ENCODE measurements at regions not wholly inside any gene's neighbourhood (a gene's known extent, or its start where the extent isn't known, plus 50 kb on each side); places are given as distances from the start of the nearest gene placed in this dataset.

DNA sequence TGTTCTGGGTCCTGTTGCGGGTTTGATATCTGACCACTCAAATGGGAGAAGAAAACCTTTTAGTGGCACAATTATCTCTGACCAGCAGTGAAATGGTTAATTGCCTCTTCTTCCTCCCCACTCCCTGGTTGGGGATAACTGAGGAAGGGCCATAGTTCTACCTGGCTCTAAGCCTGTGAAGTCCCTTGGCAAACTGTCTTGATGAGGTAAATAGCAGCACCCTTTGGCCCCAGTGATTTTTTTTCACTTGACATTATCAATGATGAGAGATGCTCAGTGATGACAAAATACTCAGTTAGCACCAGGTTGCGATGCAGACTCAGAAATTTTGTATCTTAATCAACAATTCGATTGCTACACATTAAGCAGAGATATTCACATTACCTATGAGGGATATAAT, 515.7 kb downstream of the PSAT1 start:
- Histone ChIP-seq H3K27me3 (ENCODE audit: control insufficient read depth, insufficient read depth, low read length, poor library complexity, severe bottlenecking) (no peaks in the 10 kb centered on the region), H3K36me3 (ENCODE audit: control insufficient read depth, insufficient read depth, low read length) (no peaks in the 10 kb centered on the region), H3K4me1 (ENCODE audit: control insufficient read depth, insufficient read depth, low read length) (peaks cover 14% of the 10 kb centered on the region), H3K27ac (ENCODE audit: insufficient read depth, low read depth, low read length, poor library complexity, severe bottlenecking) (no peak overlapping the region), H3K9me3 (ENCODE audit: control insufficient read depth, low read length) (no peaks in the 10 kb centered on the region), H3K4me3 (ENCODE audit: insufficient read depth, low read depth, low read length) (no peak overlapping the region)
- WGBS, 2 experiments = 94 to 97% methylated on average over 3 of the region's 3 CpGs

DNA sequence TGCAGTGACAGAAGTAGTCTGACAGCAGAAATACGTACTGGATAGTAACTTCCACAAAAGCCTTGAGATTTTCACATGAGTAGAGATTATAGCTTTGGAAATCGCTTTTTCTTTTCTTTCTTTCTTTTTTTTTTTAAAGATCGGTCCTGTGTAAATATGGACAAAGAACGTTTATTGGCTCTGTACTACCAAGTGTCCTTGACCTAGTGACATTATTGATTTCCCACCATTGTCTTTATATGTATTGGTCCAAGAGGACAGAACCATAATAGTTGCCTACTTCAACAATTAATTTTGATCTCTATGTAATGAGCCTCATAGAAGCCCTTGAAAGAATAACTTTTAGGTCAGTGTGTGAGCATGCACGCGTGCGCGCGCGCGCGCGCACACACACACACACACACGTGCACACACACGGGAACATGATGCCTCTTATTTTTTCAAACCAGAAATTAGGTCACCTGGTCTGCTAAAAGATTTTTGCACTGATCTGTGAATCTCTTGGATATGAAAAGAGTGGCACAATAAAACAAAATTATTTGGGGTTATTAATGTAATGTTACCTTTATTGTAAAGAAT, 516.8 kb downstream of the PSAT1 start:
- Histone ChIP-seq H3K4me3 (ENCODE audit: insufficient read depth, low read depth, low read length) (no peak overlapping the region), H3K27me3 (ENCODE audit: control insufficient read depth, insufficient read depth, low read length, poor library complexity, severe bottlenecking) (no peaks in the 10 kb centered on the region), H3K27ac (ENCODE audit: insufficient read depth, low read depth, low read length, poor library complexity, severe bottlenecking) (no peak overlapping the region), H3K36me3 (ENCODE audit: control insufficient read depth, insufficient read depth, low read length) (no peaks in the 10 kb centered on the region), H3K9me3 (ENCODE audit: control insufficient read depth, low read length) (no peaks in the 10 kb centered on the region), H3K4me1 (ENCODE audit: control insufficient read depth, insufficient read depth, low read length) (peaks cover 14% of the 10 kb centered on the region)
- WGBS, 2 experiments = 86 to 94% methylated on average over 14 to 15 of the region's 15 CpGs

DNA sequence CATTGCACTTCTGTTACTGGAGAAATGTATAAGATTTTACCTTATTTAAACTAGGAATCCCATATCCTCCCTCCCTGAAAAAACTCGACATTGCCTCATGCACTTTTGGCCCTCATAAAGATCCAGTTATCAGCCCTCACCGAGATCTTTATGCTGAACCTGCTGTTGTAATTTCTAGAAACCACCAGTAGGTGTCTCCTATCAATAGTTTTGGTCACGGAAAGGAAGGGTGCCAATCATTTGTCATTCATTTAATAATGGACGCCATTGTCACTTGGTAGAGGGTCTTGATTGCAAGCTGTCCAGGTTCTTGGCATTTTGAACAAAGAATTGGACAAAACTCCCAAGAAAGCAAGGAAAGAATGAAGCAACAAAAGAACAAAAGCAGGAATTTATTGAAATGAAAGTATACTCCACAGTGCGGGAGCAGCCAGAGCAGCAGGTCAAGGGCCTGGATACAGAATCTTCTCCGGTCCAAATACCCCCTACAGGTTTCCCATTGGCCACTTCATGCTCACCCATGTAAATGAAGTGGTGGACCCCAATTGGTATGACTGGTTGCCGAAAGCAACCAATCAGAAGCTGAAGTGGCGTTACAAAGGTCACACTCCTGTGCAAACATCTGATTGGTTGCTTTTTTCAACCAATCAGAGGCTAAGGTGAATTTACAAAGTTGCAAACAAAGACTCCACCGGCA, 524.3 kb downstream of the PSAT1 start:
- Histone ChIP-seq H3K36me3 (ENCODE audit: control insufficient read depth, insufficient read depth, low read length) (no peaks in the 10 kb centered on the region), H3K4me3 (ENCODE audit: insufficient read depth, low read depth, low read length) (no peak overlapping the region), H3K4me1 (ENCODE audit: control insufficient read depth, insufficient read depth, low read length) (no peaks in the 10 kb centered on the region), H3K9me3 (ENCODE audit: control insufficient read depth, low read length) (no peaks in the 10 kb centered on the region), H3K27me3 (ENCODE audit: control insufficient read depth, insufficient read depth, low read length, poor library complexity, severe bottlenecking) (no peaks in the 10 kb centered on the region), H3K27ac (ENCODE audit: insufficient read depth, low read depth, low read length, poor library complexity, severe bottlenecking) (no peak overlapping the region)
- WGBS, 2 experiments = 66 to 68% methylated on average over 9 of the region's 9 CpGs

DNA sequence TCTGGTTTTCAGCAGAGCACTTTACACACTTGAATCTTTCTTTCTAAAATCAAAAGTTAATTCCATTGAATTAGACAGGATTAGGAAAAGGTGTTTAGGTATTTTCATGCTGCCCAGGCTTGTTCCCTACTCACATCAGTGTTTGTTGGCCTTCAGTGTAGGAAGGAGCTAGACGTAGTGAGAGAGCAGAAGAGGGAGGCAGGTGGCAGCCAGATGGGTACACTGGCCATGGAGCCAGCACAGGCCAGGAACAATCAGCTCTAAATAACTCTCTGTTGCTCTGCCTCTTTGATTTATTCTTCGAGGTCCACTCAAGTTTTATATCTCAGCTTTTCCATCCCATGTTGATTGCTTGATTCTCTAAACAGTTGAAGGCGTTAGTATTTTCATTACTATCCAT, 529.6 kb downstream of the PSAT1 start:
- Histone ChIP-seq H3K4me3 (ENCODE audit: insufficient read depth, low read depth, low read length) (no peak overlapping the region), H3K36me3 (ENCODE audit: control insufficient read depth, insufficient read depth, low read length) (no peaks in the 10 kb centered on the region), H3K9me3 (ENCODE audit: control insufficient read depth, low read length) (no peaks in the 10 kb centered on the region), H3K27ac (ENCODE audit: insufficient read depth, low read depth, low read length, poor library complexity, severe bottlenecking) (no peak overlapping the region), H3K27me3 (ENCODE audit: control insufficient read depth, insufficient read depth, low read length, poor library complexity, severe bottlenecking) (no peaks in the 10 kb centered on the region), H3K4me1 (ENCODE audit: control insufficient read depth, insufficient read depth, low read length) (no peaks in the 10 kb centered on the region)
- 86 to 92% methylated on average over 2 to 3 of the region's 3 CpGs for WGBS, 2 experiments

DNA sequence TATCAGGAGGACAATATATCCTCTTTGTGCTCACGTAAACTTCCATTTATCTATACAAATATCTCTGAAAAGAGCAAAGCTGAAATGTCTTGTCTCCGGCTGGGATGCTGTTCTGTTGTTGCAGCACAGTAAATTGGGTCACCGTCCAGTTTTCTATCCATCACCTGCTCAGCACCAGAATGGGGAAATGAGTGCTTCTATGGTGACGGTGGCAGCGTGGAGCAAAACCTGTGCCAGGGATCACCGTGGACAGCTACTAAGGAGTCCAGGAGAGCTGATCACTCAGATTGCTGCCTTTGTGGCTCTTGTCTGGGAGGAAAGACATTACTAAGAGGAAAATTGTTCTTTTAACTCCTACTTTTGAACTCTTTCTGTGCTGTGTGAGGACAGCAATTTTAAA, 531.6 kb downstream of the PSAT1 start:
- Histone ChIP-seq H3K36me3 (ENCODE audit: control insufficient read depth, insufficient read depth, low read length) (no peaks in the 10 kb centered on the region), H3K27me3 (ENCODE audit: control insufficient read depth, insufficient read depth, low read length, poor library complexity, severe bottlenecking) (no peaks in the 10 kb centered on the region), H3K27ac (ENCODE audit: insufficient read depth, low read depth, low read length, poor library complexity, severe bottlenecking) (no peak overlapping the region), H3K9me3 (ENCODE audit: control insufficient read depth, low read length) (no peaks in the 10 kb centered on the region), H3K4me3 (ENCODE audit: insufficient read depth, low read depth, low read length) (no peak overlapping the region), H3K4me1 (ENCODE audit: control insufficient read depth, insufficient read depth, low read length) (no peaks in the 10 kb centered on the region)
- WGBS, 2 experiments = 91 to 93% methylated on average over 6 of the region's 6 CpGs

DNA sequence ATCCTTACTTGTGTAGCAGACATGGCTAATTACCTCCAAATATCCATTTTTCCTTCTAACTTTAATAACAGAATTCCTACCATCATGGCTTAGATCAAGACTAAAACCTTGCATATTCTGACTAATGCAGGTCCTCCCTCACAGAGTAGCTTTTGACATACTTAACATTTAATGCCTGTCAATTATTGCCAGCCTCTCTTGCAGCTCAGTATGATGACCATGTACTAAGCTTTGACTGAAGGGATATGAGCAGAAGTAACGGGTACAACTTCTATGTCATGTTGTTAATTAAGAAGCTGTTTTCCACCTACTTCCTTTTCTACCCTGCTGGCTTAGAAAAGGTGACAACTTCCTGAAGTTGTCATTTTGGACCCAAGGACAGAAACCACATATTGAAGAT, 533.4 kb downstream of the PSAT1 start:
- H3K9me3 ChIP-seq (ENCODE audit: control insufficient read depth, low read length) = no peaks in the 10 kb centered on the region
- no peaks in the 10 kb centered on the region for H3K4me1 ChIP-seq (ENCODE audit: control insufficient read depth, insufficient read depth, low read length)
- H3K36me3 ChIP-seq (ENCODE audit: control insufficient read depth, insufficient read depth, low read length) = no peaks in the 10 kb centered on the region
- WGBS, 2 experiments = 100% methylated on average over 1 of the region's 1 CpG
- no peak overlapping the region for H3K27ac ChIP-seq (ENCODE audit: insufficient read depth, low read depth, low read length, poor library complexity, severe bottlenecking)
- no peaks in the 10 kb centered on the region for H3K27me3 ChIP-seq (ENCODE audit: control insufficient read depth, insufficient read depth, low read length, poor library complexity, severe bottlenecking)
- H3K4me3 ChIP-seq (ENCODE audit: insufficient read depth, low read depth, low read length) = no peak overlapping the region

DNA sequence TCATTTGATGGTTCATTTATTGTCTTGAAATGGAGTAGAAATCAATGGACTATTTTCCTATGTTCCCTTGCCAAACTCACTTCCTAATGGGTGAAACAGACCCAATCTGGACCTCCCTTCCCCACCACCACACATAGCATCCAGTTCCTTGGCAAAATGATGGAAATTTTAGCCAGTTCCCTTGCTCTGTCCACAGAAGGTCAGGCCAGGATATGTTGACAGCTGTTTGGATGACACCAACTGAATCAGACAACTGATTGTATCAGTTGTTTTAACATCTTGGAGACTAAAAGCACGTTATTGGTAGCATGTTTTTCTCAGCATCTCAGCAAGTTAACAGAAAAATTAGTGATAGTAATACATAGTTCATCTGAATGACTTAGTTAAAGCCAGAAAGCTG, 534.8 kb downstream of the PSAT1 start:
- Histone ChIP-seq H3K4me3 (ENCODE audit: insufficient read depth, low read depth, low read length) (no peak overlapping the region), H3K36me3 (ENCODE audit: control insufficient read depth, insufficient read depth, low read length) (no peaks in the 10 kb centered on the region), H3K9me3 (ENCODE audit: control insufficient read depth, low read length) (no peaks in the 10 kb centered on the region), H3K27me3 (ENCODE audit: control insufficient read depth, insufficient read depth, low read length, poor library complexity, severe bottlenecking) (no peaks in the 10 kb centered on the region), H3K4me1 (ENCODE audit: control insufficient read depth, insufficient read depth, low read length) (no peaks in the 10 kb centered on the region), H3K27ac (ENCODE audit: insufficient read depth, low read depth, low read length, poor library complexity, severe bottlenecking) (no peak overlapping the region)
- 50% methylated on average over 1 of the region's 1 CpG; no CpG with 5 or more reads in 1 of the 2 experiments for WGBS, 2 experiments

DNA sequence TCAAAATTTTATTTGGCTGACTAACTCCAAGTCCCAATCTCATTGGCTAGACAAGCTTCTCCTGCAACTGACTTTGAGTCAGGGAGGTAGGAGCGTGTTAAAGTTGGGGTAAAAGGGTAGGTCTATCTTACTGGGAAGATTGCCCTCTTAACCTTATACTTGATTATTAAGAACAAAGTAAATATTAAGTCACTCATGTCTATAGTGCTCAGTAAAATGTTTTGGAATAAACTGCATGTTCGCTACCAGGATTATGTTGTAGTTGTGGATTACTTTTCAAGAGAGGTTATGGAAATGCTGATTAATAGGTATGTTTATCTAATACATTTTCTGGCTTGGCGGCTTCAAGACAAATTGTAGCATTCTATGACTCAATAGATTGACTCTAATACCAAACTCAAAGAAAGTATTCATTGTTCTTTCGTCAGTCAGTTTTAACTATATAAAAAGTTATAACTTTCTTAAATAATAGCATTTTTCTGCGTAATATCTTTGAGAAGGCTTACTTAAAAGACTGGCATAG, 539.1 kb downstream of the PSAT1 start:
- Histone ChIP-seq H3K9me3 (ENCODE audit: control insufficient read depth, low read length) (no peaks in the 10 kb centered on the region), H3K36me3 (ENCODE audit: control insufficient read depth, insufficient read depth, low read length) (no peaks in the 10 kb centered on the region), H3K4me3 (ENCODE audit: insufficient read depth, low read depth, low read length) (no peak overlapping the region), H3K27me3 (ENCODE audit: control insufficient read depth, insufficient read depth, low read length, poor library complexity, severe bottlenecking) (no peaks in the 10 kb centered on the region), H3K27ac (ENCODE audit: insufficient read depth, low read depth, low read length, poor library complexity, severe bottlenecking) (no peak overlapping the region), H3K4me1 (ENCODE audit: control insufficient read depth, insufficient read depth, low read length) (no peaks in the 10 kb centered on the region)
- 95 to 100% methylated on average over 1 to 5 of the region's 5 CpGs for WGBS, 2 experiments

DNA sequence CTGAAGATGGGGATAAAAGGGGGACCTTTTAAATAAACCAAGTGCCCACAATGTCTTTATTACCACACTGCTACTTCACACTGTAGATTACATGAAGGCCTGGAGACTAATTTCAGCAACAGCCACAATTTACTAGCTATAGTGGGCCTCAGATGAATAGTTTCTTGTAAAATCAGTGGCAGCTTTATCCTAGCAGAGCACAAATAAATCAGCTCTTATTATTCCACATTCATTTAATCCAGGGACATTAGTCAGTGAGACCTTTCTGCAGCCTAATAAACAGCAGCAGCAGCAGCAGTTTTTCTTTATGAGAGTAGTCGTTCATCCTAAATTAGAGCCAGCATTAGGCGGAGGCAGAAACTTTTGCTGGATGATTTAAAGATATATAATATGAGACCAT, 542.3 kb downstream of the PSAT1 start:
- WGBS, 2 experiments = 90 to 100% methylated on average over 2 of the region's 2 CpGs
- Histone ChIP-seq H3K4me1 (ENCODE audit: control insufficient read depth, insufficient read depth, low read length) (no peaks in the 10 kb centered on the region), H3K36me3 (ENCODE audit: control insufficient read depth, insufficient read depth, low read length) (no peaks in the 10 kb centered on the region), H3K4me3 (ENCODE audit: insufficient read depth, low read depth, low read length) (no peak overlapping the region), H3K27ac (ENCODE audit: insufficient read depth, low read depth, low read length, poor library complexity, severe bottlenecking) (no peak overlapping the region), H3K9me3 (ENCODE audit: control insufficient read depth, low read length) (peaks cover 2% of the 10 kb centered on the region), H3K27me3 (ENCODE audit: control insufficient read depth, insufficient read depth, low read length, poor library complexity, severe bottlenecking) (no peaks in the 10 kb centered on the region)

DNA sequence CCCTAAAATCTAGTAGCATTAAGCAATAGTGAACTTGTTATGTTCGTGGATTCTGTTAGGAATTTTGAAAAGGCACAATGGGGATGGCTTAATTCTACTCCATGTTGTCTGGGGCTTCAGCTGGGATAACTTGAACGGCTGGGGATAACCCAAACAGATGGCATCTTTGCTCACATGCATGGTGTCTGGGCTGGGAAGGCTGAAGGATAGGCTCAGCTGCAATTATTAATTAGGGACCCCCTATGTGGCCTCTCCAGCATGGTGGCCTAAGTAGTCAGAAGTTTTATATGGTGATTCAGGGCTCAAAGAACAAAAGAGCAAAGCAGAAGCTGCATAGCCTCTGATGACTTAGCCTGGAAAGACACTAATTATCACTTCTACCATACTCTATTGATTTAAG, 551.1 kb downstream of the PSAT1 start:
- no peak overlapping the region for H3K4me3 ChIP-seq (ENCODE audit: insufficient read depth, low read depth, low read length)
- H3K4me1 ChIP-seq (ENCODE audit: control insufficient read depth, insufficient read depth, low read length) = no peaks in the 10 kb centered on the region
- no peaks in the 10 kb centered on the region for H3K27me3 ChIP-seq (ENCODE audit: control insufficient read depth, insufficient read depth, low read length, poor library complexity, severe bottlenecking)
- WGBS, 2 experiments = 88 to 89% methylated on average over 2 of the region's 2 CpGs
- H3K36me3 ChIP-seq (ENCODE audit: control insufficient read depth, insufficient read depth, low read length) = no peaks in the 10 kb centered on the region
- peaks cover 2% of the 10 kb centered on the region for H3K9me3 ChIP-seq (ENCODE audit: control insufficient read depth, low read length)
- H3K27ac ChIP-seq (ENCODE audit: insufficient read depth, low read depth, low read length, poor library complexity, severe bottlenecking) = no peak overlapping the region
